DLD1 (cell line): ENCODE measurements at regions not wholly inside any gene's neighbourhood (a gene's known extent, or its start where the extent isn't known, plus 50 kb on each side); places are given as distances from the start of the nearest gene placed in this dataset.

Experiments used
- in situ Hi-C: cut with HindIII; loops from 2 replicates; pipeline ENCODE4 v1.10.0; 2017; ENCODE audit warnings: low sequenced_read_pairs

DNA sequence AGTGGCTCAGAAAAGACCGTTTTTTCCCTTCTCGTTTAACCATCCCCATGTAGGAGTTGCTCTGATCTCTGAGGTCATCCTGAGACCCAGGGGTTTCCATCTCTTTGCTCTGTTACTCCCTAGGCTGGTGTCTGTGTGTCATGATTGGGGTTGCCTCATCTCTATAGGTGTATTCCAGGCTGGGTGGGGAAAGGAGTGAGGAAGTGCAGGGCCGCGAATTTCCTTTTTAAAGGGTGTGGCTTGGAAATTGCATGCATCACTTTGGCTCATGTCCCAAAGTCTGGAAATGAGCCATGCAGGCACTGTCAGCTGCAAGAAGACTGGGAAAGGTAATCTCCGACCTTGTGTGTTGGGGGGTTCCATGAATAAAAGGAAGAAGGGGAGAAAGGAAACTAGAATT, 201.9 kb downstream of the AACS start:
- in situ Hi-C loops = no loop called here

GRCh38 chr12:125269276-125269675, 204.0 kb downstream of the AACS start:
- in situ Hi-C loops = no loop called here

DNA sequence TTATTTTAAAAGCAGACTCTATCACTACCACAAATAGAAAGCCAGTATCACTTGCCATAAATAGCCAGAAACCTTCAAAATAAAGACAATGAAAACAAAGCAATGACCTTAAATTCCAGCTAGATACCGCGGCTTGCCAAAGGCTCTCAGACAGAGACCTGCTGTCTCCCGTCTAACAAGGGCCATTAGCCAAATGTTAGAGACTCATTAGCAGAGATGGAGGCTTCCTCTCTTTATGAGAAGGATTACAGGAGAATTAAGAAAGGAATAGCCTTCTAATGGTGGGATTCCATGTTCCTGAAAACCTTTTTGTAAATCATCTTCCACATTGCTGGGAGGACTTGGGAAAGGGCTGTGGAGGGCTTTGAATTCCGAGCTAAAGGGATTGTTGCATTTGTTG, 206.7 kb downstream of the AACS start:
- in situ Hi-C loops = no loop called here

DNA sequence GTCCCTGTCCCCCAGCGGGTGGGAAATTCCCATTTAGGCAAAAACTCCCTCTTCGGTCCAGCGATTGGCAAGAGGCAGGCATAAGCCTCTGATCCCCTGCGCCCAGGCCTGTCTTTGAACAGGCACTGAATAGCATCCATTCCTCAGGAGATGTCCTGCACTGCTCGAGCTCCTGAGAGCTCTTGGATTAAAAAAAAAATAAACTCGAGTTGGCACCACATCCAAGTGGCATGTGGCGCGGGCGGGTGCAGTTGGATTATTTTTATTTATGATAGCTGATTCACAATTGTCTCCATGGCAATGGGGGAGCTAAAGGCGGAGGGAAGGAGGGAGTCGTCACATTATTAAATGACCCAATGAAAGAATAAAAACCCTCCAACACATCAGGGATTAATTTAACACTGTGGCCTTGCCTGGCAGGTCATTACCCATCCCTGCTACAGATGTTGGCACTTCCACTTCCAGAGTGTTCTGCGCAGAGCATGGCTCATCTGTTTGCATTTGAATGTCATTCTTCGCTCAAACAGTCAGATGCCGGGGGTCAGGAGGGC, 207.2 kb downstream of the AACS start:
- in situ Hi-C loops = no loop called here

DNA sequence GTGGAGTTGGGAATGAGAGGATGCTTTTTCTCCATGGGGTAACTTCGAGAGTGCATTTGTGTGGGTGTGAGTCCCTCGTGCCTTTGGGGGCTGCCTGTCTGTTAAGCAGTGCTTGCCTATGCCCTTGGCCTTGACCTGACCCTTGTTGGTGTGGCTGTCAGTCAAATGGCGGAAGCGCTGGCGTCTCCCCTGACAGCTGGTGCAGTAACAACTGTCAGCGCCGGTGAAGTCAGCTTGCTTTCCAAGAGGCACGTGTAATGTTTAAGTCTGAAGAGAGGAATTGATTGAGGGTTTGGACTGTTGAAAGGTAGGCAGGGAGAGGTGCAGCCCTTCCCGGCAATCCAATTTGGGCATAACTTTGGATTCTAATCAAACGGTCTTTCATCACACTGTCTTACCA, 211.3 kb downstream of the AACS start:
- in situ Hi-C loops = no loop called here

DNA sequence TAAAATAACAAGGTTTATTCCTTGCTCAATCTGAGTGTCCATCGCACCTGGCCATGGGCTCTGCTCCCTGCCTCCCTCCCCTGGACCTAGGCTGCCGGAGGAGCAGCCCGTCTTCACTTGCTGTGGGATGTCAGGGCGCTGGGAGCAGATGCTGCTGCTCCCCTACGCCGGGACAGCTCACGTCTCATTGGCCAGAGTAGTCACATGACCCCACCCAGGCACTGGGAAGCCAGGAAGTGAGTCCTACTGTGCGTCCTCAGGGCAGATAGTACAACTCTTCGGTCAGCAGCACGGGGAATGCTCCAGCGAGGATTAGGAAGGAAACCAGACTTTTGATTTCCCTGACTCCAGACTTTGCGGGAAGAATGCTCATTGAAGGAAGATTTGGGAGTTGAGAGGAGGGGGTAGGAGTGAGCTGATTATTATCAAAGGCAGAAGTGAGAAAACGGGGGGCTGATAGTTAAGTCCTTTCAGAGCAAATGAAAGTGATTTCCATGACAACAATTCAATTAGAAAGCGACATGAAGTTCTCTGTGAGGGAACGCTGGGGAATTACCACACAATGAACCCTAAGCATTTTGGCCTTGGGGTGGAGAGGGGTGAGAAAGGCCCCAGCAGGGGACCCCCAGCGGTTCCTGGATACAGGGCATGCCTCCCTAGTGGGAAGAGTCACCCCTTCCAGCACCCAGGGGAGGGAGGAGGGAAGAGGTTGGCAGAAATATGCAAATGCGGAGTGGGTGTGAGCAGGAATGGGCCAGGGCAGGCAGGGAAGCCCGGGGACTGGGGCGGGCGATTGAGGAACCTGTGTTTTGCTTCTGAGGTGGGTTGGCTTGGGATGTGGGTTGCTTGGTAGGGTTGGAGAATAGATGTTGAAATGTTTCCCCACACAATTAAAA, 215.5 kb downstream of the AACS start:
- in situ Hi-C loops = no loop called here

DNA sequence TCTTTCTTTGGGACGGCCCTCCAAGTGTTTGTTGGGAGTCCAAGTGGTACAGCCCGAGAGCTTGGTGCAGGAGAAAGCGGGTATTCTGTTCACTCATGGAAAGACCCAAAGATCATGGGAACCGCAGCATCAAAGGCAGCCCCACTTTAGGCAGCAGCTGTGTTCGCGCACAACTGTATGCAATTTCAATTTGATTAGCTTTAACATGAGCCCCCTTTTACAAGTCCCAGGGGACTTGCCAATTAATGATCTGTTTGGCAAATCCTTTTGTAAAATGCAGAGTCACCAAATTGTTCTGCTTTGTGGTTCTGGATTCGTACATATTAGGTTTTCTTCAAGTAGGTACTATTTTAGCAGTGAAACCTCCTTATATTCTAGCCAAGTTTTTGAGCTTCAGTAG, 217.7 kb downstream of the AACS start:
- in situ Hi-C loops = no loop called here

DNA sequence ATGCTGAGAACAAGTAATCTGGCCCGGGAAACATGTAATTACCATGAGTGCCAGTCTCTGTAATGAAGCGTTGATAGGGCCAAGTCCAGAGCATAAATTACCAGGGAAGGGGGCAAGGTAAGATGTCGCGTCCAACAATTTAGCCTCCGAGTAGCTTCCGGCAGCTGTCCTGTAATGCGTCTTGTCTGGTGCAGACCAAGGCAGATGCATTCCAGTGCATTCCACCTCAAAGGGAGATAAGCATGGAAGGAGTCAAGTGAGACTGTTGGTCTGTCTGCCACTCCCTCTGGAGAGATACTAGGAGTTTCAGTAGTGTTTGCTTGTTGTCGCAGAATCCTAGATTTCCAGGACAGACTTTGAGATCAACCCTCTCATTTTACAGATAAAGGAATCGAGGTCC, 218.3 kb downstream of the AACS start:
- in situ Hi-C loops = no loop called here

DNA sequence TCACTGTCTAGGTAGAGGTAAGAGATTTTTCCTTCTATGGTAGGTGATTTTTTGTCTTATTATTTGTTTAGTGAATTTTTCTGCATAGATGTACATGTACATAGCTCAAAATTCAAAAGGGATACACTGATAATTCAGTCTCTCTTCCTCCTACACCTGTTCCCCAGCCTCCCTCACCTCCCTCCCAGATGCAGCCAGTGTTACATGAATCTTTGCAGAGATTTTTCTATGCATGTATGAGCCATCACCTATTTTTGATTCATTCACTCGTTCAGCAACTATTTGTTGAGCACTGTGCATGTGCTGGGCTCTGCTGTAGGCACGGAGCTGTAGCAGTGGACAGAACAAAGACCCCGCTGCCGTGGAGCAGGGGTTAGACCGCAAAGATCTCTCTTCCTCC, 218.9 kb downstream of the AACS start:
- in situ Hi-C loops = no loop called here

DNA sequence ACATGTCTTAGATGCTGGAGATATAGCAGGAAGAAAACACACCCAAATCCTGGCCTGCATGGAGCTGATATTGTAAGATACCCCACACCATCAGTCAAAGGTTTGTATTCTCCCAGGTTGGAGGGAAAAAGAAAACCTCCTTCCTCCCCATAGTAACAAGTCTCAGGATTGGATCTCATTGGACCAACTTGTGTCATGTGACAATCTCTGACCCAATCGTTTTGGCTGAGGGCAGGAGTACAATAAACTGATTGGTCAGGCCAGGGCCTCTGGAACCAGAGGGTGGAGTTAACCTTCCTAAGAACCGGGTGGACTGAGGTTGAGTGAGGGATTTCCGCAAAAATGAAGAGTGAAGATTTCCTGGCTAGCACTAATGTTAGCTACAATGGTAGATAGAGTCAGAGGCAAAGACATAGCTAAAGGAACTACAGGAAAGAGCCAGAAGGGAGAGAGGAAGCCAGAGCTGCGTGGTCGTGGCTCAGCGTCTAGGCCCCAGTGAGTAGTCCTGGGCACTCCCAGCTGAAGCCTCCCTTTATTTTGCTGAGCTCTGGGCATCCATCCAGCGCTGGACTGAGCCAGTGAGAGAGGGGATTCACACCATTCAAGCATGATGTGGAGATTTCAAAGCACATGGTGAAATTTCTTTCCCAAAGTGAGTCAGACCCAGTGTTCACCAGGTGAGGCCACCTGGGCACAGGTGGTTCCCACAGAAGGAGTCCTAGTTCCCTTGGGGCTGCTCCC, 219.9 kb downstream of the AACS start:
- in situ Hi-C loops = no loop called here

DNA sequence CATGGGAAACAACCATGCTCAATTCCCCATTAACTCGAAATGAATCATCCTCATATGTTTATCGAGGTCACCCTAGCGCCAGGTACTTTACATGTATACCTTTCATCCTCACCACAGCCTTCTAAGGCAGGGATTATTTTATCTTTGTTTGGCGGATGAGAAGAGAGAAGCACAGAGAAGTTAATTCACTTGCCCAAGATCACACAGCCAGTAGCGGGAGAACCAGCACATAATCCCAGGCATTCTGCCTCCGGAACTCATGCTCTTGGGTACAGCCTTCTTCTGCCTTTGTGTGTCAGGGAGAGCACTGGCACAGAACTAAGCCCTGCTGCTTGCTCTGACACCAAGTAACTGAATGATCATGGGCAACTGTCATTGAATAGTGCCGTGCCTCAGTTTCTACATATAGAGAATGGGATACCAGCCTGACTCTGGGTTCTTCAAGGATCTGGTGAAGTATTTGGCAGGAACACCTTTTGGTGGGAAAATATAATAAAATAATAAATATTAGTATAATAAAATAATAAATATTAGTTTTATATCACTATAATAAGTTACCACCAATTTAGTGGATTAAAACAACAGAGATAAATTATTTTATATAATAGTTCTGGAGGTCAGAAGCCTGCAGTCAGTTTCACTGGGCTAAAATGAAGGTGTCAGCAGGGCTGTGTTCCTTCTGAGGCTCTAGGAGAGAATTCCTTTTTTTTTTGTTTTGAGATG, 220.9 kb downstream of the AACS start:
- in situ Hi-C loops = no loop called here

DNA sequence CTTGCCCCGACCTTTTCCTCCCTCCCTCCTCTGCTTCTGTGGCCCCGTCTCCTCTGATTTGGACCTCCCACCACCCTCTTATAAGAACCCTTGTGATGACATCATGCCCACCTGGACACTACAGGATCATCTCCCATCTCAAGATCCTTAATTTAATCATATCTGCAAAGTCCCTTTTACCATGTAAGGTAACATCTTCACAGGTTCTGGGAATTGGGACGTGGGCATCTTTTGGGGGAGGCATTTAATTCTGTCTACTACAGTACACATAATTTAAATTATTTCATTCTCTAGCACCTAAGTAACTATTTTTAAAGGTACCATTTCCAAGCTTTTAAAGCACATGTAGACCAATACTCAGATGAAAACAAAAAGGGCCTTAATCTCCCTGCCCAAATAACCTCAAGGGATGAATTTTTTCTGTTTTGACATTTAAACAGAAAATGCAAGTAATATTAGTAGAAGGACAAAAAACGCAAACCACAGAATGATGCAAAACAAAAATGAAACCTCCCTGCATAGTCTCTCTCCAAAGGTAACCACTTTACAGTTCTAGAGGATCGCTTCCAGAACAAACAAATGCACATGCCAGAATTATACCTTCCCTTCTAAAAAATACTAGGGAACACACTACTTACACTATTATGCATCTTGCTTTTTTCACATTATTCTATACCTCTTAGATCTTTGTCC, 222.1 kb downstream of the AACS start:
- in situ Hi-C loops = no loop called here

DNA sequence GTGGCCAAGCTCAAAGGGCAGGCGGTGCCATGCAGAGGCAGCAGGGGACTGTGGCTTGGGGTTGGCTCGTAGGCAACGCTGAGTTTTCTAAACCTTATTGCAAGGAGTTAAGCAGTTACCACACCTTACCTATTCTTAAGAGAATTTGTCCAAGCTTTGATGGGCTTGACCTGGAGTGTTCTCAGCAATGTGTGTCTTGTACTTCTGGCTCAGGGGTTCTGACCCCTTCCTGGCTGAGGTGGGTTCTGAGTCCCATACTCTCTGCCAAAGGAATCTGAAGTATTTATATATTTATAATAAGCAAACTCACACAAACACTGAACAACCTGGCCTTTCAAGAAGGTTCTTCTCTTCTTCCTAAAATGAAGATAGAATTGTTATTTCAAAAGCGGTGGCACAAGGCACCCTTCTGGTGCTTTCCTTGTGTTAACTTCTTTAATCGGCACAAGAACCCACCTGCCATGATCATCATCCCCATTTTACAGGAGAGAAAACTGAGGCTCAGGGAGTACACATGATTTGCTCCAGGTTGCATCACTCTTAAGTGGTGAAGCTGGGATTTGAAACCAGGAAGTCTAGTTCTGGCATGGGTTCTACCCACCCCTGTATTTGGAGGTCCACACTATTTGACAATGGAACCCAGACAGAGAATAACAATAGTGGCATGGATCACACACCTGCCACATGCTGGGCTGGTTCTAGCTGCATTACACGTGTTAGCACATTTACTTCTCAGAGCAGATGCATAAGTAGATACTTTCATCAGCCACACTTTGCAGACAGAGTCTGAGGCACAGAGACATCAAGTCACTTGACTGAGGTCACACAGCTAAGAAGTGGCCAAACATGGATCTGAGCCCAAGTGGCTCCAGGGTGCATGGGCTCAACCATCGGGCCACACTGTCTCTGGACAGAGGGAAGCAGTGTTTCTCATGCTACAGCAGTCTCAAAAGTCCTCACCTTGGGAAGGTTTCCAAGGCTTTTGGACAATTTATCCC, 224.0 kb downstream of the AACS start:
- in situ Hi-C loops = no loop called here

GRCh38 chr12:125289970-125290369, 224.7 kb downstream of the AACS start:
- in situ Hi-C loops = no loop called here

- in situ Hi-C loops = no loop called here
Observed at GRCh38 chr12:125292700-125293099, 227.5 kb downstream of the AACS start.

DNA sequence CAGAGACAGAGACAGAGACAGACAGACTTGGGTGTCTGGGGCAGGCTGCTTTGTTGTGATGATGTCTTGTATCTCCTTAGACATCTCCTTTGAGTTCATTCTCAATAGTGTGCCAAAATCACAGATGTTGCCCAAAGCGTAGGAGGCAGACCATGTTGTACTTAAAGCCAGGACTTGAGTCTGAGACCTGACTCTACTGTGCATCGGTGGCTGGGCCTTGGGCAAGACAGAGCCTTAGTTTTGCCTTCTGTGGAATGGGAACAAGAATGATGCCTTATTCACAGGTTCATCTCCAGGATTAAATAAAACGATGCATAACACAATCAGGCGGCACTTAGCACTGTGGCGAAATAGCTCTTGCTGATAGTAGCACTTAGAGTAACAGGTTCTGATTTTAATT, 230.3 kb downstream of the AACS start:
- in situ Hi-C loops = no loop called here

DNA sequence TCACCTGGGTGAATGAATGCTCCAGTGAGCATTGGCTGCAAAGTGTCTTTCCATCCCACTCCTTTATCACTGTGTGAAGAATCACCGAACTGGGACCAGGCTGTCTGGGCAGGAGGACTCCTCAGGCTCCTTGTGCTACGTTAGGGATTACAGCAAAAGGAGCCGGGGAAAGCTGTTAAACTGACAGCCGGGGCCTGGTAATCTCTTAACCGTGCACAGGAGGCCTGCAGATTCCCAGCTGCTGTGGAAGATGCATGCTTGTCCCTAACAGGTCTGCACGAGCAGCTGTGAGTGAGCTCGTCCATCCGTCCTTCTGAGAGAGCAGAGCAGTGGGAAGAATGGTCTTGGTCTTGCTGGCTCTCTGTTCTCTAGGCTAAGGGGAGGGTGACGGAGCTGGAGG, 231.5 kb downstream of the AACS start:
- in situ Hi-C loops = no loop called here

DNA sequence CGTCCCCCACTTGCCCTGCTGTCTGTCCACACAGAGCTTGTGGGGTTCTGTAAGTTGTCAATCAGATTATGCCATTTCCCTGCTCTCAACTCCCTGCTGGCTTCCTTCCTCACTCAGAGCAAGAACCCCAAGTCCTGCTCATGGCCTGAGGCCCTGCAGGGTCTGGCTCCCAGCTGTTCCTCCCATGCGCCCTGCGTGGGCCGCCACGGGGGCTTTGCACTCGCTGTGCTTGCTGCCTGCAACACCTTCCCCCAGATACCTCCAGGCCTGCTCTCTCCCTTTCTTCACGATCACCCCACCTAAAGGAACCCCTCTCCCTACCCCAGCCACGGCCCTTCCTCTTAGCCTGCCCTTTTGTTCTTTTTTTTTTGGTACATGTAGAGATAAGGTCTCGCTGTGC, 234.6 kb downstream of the AACS start:
- in situ Hi-C loops = no loop called here

DNA sequence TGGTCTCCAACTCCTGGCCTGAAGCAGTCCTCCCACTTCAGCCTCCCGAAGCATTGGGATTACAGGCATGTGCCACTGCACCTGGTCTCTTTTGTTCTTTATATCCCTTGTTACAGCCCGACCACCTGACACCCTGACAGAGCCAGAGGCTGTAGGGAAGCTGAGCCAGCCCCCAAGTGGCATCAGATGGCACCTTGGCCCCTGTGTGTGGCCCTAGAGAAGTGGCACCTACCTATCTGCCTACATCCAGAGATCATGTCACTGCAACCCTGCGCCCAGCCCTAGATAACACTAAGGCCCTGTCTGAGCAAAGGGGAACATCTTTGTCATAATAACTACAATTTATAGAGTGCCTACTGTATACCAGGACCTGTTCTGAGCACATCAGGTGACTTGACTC, 235.0 kb downstream of the AACS start:
- in situ Hi-C loops = no loop called here

- in situ Hi-C loops = no loop called here
Observed at GRCh38 chr12:125303337-125303736, 238.1 kb downstream of the AACS start.
